ENCODE measurements at regions not wholly inside any gene's neighbourhood (a gene's known extent, or its start where the extent isn't known, plus 50 kb on each side); places are given as distances from the start of the nearest gene placed in this dataset.

DNA sequence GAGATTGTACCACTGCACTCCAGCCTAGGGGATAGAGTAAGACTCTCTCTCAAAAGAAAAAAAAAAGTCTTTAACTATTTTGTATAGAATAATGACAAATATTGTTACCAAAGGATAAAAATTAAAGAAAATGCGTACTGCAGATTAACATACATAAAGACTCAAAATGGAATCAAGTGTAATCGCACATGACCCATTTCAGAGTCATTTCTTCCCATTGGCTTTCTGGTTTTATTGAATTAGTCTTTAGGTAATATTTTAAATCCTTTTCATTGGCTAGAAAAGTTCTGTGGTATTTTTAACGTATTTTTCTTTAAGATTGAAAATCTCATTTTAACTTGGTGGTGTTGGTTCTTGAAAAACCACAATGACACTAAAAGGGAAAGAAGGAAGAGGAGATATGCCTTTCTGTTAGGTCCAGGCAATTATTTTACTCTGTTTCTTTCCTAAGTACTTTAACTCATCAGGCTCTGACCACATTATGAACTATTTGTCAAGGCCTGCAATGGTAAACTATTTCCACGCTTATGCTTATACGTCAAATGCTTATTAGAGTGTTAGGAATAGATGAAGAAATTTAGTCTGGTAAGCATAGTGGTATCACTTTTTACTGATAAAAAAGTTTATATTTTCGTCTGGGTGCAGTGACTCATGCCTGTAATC, 52.3 kb downstream of the PLEKHG1 start:
- no peak for DNase-seq

DNA sequence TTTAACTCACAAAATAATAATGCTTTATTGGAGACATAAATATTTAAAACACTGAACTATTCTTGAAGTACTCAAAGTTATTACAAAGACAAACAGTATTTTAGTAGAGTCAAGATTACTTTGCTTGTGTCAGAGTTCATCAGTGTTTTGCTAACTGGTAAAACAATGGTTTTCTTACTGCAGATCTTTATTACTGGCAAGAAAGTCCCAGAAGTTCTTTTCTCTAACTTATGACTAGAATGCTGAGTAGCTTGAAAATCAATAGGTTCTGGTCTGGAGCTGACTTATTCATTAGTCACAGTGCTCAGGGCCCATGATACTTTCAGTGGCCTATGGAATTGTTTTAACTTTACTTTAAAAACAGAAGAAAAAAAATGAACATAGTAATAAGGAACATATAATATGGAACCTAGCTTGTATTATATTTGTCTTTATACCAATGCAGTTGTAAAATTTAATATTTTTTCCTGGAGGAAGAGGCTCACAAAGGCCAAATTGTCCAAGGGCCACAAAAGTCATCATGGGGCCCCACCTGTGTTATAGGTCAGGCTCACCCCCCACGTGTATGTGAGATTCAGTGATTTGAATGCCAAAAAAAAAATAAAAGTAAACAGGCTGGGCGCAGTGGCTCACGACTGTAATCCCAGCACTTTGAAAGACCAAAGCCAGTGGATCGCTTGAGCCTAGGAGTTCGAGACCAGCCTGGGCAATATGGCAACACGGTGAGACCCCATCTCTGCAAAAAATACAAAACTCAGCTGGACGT, 53.3 kb downstream of the PLEKHG1 start:
- no peak for DNase-seq

DNA sequence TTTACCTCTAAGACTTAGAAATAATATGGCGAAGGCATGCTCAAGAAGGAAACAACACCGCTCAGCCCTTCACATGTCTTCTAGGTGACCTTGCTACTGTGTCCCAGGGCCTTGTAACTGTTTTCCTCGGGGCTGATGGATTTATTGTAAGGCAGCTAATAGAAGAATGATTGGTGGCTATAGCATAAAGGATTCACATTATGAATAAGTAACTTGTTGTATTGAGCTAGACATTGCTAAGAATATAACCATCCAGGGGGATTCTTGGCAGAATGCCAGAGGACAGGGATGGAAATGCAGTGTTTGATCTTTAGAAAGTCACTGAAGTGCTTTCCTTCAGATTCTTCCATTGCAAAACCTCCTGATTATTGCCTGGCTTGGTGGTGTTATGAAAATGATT, 54.9 kb downstream of the PLEKHG1 start:
- DNase-seq: peak in 1 of 3 experiments; percentile 26

- no peak for DNase-seq
Observed at GRCh38 chr6:150656156-150656555, 56.5 kb downstream of the PLEKHG1 start.

GRCh38 chr6:150658421-150658820, 58.7 kb downstream of the PLEKHG1 start:
- no peak for DNase-seq

GRCh38 chr6:150659046-150659763, 59.5 kb downstream of the PLEKHG1 start:
- no peak for DNase-seq

GRCh38 chr6:150661216-150662007, 61.7 kb downstream of the PLEKHG1 start:
- DNase-seq: no peak

DNA sequence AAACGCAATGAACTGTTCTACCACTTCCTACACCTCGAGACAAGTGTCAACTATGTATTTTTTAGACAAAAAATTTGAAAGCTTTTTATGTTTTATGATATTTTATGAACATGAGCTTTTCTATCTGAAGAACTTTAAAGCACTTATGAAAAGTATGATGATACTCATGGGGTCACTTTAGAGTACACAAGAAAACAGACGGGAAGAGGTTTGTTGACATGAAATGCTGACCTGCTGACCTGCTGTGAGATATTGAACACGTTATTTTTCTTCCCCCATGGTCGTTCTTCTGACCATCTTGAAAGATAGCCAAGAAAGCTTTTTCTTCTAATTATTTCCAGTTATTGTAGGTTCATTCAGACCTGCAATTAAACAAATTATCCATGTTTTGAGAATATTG, 63.1 kb downstream of the PLEKHG1 start:
- DNase-seq: no peak

GRCh38 chr6:150664091-150664490, 64.4 kb downstream of the PLEKHG1 start:
- DNase-seq: no peak

- no peak for DNase-seq
Observed at GRCh38 chr6:150666071-150666470, 66.4 kb downstream of the PLEKHG1 start.

DNA sequence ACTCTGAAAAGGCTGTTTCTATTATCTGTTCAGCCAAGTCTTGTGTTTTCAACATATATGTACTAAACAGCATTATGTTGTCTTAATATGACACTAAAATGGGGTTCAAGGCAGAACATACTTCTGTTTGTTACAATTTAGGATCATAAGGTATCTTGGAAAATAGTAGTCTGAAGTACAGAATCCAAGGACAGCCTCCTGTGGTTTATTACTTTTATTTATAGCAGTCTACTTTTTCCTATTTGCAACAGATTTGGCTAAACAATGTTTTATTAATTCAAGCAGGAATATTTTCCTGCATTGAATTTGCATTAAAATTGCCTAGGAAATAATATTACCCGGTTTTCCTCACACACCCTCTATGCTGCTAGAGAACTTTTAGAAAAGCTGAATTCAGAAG, 67.7 kb downstream of the PLEKHG1 start:
- DNase-seq: no peak

- peak; percentile 54 to 91 (median 67) for DNase-seq
Observed at GRCh38 chr6:150667977-150668716, 68.5 kb downstream of the PLEKHG1 start.

- DNase-seq: no peak
Observed at GRCh38 chr6:150668900-150669302, 69.2 kb downstream of the PLEKHG1 start.

DNA sequence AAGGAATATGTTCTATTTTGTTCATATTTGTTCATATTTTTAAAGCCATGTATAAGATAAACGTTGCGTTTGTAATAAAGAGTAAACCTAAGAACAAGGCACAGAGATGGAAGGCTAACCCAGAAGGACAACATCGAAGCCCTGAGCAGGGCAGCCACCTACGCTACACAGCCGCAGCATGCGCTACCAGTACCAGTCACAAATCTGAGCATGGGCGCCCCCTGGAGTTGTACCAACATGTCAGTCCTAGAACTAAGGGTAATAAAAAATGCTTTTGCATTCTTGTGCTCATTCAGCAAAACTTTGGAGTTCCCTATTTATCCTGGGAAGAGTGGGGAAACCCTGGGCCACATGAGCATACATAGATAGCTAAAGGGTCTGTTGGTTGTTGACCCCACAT, 70.6 kb downstream of the PLEKHG1 start:
- DNase-seq: no peak

DNA sequence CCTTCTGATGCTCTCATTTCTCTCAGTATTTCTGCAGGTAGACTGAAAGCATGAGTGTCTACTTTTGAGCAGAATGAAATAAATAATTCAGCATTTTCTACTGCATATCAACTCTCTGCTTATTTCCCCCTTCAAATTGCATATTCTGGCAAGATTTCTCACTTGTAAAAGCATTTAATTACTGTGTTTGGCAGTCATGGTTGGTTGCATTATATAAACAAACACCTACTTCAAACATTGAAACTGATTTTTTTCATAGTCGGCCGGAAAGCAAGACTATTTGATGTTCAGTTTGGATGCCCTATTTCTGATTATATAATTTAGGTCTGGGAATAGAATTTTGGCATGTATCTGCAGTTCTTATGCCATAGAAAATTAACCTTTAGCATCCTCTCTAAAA, 73.1 kb downstream of the PLEKHG1 start:
- peak in 1 of 3 experiments; percentile 65 for DNase-seq

- no peak for DNase-seq
Observed at GRCh38 chr6:150673720-150674346, 74.1 kb downstream of the PLEKHG1 start.

- DNase-seq: no peak
Observed at GRCh38 chr6:150676344-150676743, 76.7 kb downstream of the PLEKHG1 start.

- no peak for DNase-seq
Observed at GRCh38 chr6:150676772-150677171, 77.1 kb downstream of the PLEKHG1 start.

DNA sequence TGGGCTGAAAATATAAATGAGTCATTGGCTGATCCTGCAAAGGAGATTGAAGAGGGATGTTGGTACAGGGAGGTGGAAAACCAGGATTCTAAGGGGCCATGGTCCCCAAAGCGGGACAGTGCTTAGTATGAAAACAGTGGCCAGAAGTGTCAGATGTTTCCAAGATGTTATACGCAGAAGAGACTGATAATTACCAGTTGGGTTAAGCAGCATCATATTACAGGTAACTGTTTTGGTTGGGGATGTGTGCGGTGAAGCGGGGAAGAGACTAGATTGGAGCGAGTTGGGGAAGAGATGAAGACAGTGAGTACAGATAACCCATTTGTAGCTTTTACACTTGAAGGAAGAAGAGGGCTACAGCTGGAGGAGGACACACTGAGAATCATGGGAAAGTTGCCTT, 80.8 kb downstream of the PLEKHG1 start:
- peak in 1 of 3 experiments; percentile 28 for DNase-seq

DNA sequence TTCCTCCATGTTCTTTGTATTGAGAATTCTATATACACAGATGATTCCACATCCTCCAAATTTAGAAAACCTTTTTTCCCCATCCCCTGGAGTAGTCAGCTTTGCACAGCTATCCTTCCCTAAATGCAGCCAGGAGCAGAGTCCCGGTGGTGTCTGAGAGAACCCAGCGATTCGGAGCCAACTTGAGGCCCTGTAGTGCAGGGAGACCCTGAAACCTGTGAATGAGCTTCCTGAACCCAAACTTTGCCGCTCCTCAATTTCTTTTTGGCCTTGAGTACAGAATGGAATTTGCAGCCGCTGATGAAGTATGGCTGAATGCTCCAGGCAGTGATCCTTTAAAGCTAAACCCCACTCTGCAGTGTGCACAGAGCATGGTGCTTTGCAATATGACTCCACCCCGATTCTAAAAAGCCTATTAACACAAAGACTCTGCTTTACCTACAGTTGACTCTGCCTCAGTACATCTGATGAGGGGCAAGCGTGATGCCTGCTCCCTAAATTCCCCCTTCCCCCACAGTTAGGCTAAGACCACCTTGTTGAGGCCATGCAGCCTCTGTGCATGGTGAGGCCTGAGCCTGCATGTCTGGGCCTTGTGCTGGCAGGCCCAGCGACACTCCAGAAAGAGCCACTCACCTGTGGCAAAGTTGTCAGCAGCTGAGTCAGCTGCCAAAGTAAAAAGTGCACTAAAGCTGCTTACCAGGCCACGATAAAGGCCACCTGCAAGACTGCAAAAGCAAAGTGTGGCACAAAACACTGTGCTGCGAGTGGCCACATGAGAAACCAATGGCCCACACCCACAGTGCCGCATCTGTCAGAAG, 82.1 kb downstream of the PLEKHG1 start:
- no peak for DNase-seq

DNA sequence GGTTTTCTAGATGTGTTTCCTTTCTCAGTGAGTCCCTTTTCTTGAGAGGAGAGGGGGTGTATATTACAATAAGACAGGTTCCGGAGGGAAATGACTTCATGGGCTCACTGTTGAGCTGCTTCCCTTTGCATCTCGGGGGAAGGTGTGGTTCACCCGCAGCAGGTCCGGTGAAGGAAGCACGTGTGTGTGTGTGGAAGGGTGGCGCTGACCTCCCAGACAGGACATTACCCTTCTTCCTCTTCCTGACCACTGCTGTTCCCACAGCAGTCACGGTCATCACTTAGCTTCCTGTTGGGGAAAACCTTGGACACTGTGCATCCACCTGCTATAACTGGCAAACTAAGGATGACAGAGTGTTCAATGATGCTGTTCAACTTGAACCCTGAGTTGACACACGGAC, 83.6 kb downstream of the PLEKHG1 start:
- DNase-seq: no peak
